Keratinocyte (primary cell): ENCODE measurements at regions not wholly inside any gene's neighbourhood (a gene's known extent, or its start where the extent isn't known, plus 50 kb on each side); places are given as distances from the start of the nearest gene placed in this dataset.

Experiments
- DNase-seq: peaks from one replicate; pipeline ENCODE4 v3.0.0-alpha.2; 2011; ENCODE audit warnings: low read depth, missing footprints, low spot score
- FAIRE-seq: peaks from 2 replicates; lab custom pipeline; 2011; peaks lifted over from hg19 to GRCh38; lab: Jason Lieb, UNC
- H2AFZ ChIP-seq: 2 replicates; pipeline ENCODE4 v1.6.0; 2012; ENCODE audit warnings: low read length, control low read depth, inconsistent platforms; ENCODE audit not compliant: control insufficient read depth
- H3K27ac ChIP-seq: 2 replicates; pipeline ENCODE4 v1.5.1; 2011; ENCODE audit warnings: low read length; ENCODE audit not compliant: control insufficient read depth, insufficient read depth
- H3K27me3 ChIP-seq: 3 replicates; pipeline ENCODE4 v1.6.0; 2011; ENCODE audit warnings: low read length; ENCODE audit not compliant: control insufficient read depth, insufficient read depth; ENCODE audit errors: extremely low read depth
- H3K36me3 ChIP-seq, 2 experiments: 2 replicates in 1 of 2; 3 replicates in 1 of 2; pipeline ENCODE4 v1.5.1; 2011; ENCODE audit warnings: low read length in 2 of 2, mild to moderate bottlenecking in 1 of 2; ENCODE audit not compliant: control insufficient read depth in 2 of 2, insufficient read depth in 2 of 2; ENCODE audit errors: extremely low read depth in 1 of 2
- H3K4me1 ChIP-seq: 3 replicates; pipeline ENCODE4 v1.5.1; 2011; ENCODE audit warnings: low read length; ENCODE audit not compliant: control insufficient read depth, insufficient read depth; ENCODE audit errors: extremely low read depth
- H3K4me2 ChIP-seq: 3 replicates; pipeline ENCODE4 v1.6.0; 2011; ENCODE audit warnings: low read depth, low read length; ENCODE audit not compliant: control insufficient read depth, insufficient read depth; ENCODE audit errors: extremely low read depth
- H3K4me3 ChIP-seq, 3 experiments: fragments of 200-600 bp in 1 of 3; sonication (generic) in 1 of 3; 2 replicates in 2 of 3; 3 replicates in 1 of 3; pipeline ENCODE4 v1.5.1; 2011 to 2016; ENCODE audit warnings: low read length in 3 of 3, mild to moderate bottlenecking in 3 of 3, control low read depth in 2 of 3, inconsistent platforms in 1 of 3, low read depth in 1 of 3, mixed read lengths in 1 of 3, mixed run types in 1 of 3, moderate library complexity in 1 of 3; ENCODE audit not compliant: control insufficient read depth in 2 of 3, insufficient read depth in 2 of 3; ENCODE audit errors: extremely low read depth in 1 of 3
- H3K79me2 ChIP-seq: 2 replicates; pipeline ENCODE4 v1.6.0; 2012; ENCODE audit warnings: low read length; ENCODE audit not compliant: control insufficient read depth, insufficient read depth
- H3K9ac ChIP-seq: 3 replicates; pipeline ENCODE4 v1.6.0; 2011; ENCODE audit warnings: low read length; ENCODE audit not compliant: control insufficient read depth, insufficient read depth; ENCODE audit errors: extremely low read depth
- H3K9me1 ChIP-seq: 3 replicates; pipeline ENCODE4 v1.6.0; 2011; ENCODE audit warnings: low read length; ENCODE audit not compliant: control insufficient read depth, insufficient read depth; ENCODE audit errors: extremely low read depth
- H3K9me3 ChIP-seq: 2 replicates; pipeline ENCODE4 v1.5.1; 2012; ENCODE audit warnings: low read depth, low read length; ENCODE audit not compliant: control insufficient read depth
- H4K20me1 ChIP-seq: 3 replicates; pipeline ENCODE4 v1.6.0; 2011; ENCODE audit warnings: low read length; ENCODE audit not compliant: control insufficient read depth, insufficient read depth; ENCODE audit errors: extremely low read depth
- EZH2 ChIP-seq: IDR thresholded peaks from one replicate; pipeline ENCODE4 v1.6.1; 2012; ENCODE audit warnings: inconsistent platforms, mild to moderate bottlenecking, low read length, moderate library complexity
- dilution Hi-C: fragments of 300-500 bp; cut with MboI; formaldehyde crosslinking; loops from one replicate; pipeline ENCODE4 v1.7.0; 2020; ENCODE audit warnings: low sequenced_read_pairs; ENCODE audit not compliant: extremely low pct_ligation_motif_present
- TF ChIP-seq, protein P1 (sequence below), 3 experiments: IDR thresholded peaks in 1 of 3; conservative IDR thresholded peaks in 1 of 3; optimal IDR thresholded peaks in 1 of 3; 2 replicates in 2 of 3; 3 replicates in 1 of 3; pipeline versions ENCODE3 to v1.5.1; 2011; ENCODE audit warnings: low read length in 3 of 3, mild to moderate bottlenecking in 3 of 3, moderate library complexity in 2 of 3, control low read depth in 1 of 3, inconsistent platforms in 1 of 3; ENCODE audit not compliant: insufficient read depth in 2 of 3; ENCODE audit errors: extremely low read depth in 1 of 3

DNA sequence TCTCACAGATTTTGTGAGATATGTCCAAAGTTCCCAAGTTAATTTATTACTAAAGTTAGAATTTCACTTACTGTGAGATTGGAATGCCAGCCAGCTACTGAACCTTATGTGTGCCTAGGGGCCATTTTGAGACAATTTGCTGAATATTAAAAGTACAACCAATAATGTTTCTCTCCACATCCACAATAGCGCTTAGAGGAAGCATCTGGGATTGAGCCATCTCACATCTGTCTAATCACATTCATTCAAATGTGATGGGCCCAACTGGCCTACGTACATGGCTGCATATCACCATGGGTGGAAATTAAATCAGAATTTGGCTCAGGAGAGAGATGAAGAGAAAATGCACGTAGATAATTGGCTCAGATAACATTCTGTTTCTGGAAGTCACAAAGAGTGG lies 1294.0 kb downstream of the AACS start:
- Histone ChIP-seq H3K79me2 (no peaks in the 10 kb centered on the region), H3K36me3 (no peaks in the 10 kb centered on the region), H3K27me3 (no peaks in the 10 kb centered on the region), H3K4me3 (no peak overlapping the region), H3K4me1 (no peaks in the 10 kb centered on the region), H2AFZ (no peak overlapping the region), H4K20me1 (no peaks in the 10 kb centered on the region), H3K9ac (no peak overlapping the region), H3K9me3 (no peaks in the 10 kb centered on the region), H3K27ac (no peak overlapping the region), H3K4me2 (no peak overlapping the region), H3K9me1 (no peaks in the 10 kb centered on the region)
- DNase-seq (no peak), FAIRE-seq (no peak)
- TF ChIP-seq, protein P1, sequence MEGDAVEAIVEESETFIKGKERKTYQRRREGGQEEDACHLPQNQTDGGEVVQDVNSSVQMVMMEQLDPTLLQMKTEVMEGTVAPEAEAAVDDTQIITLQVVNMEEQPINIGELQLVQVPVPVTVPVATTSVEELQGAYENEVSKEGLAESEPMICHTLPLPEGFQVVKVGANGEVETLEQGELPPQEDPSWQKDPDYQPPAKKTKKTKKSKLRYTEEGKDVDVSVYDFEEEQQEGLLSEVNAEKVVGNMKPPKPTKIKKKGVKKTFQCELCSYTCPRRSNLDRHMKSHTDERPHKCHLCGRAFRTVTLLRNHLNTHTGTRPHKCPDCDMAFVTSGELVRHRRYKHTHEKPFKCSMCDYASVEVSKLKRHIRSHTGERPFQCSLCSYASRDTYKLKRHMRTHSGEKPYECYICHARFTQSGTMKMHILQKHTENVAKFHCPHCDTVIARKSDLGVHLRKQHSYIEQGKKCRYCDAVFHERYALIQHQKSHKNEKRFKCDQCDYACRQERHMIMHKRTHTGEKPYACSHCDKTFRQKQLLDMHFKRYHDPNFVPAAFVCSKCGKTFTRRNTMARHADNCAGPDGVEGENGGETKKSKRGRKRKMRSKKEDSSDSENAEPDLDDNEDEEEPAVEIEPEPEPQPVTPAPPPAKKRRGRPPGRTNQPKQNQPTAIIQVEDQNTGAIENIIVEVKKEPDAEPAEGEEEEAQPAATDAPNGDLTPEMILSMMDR (optimal IDR thresholded peaks at IDR 0.05 in 1 of 3, IDR thresholded peaks at IDR 0.05 in 1 of 3, conservative IDR thresholded peaks at IDR 0.05 in 1 of 3; ENCODE audit: extremely low read depth in 1 of 3, insufficient read depth in 2 of 3, low read length in 3 of 3), result no peak
- no peak for TF ChIP-seq EZH2
- dilution Hi-C loops, result no loop called here

DNA sequence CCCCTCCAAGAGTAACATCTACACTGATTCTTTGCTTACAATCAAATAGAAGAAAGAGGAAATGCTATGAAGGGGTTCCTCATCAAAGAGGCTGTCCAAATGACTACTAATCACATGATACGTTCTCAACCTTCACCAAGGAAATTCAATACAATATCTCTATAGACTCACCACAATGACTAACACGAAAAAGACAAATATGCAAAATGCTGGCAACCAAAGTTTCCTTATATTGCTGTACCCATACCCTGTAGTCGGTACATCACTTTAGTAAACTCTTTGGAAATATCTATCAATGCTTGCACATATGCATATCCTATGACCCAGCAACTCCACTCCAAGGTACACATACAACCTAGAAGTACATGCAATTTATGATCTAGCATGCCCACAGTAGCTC lies 1296.6 kb downstream of the AACS start:
- dilution Hi-C loops, result no loop called here
- H3K9ac ChIP-seq, result no peak overlapping the region
- FAIRE-seq, result no peak
- H3K27ac ChIP-seq, result no peak overlapping the region
- no peaks in the 10 kb centered on the region for H3K9me3 ChIP-seq
- H3K4me3 ChIP-seq, result no peak overlapping the region
- no peaks in the 10 kb centered on the region for H3K9me1 ChIP-seq
- DNase-seq, result no peak
- H4K20me1 ChIP-seq, result no peaks in the 10 kb centered on the region
- no peak overlapping the region for H3K4me2 ChIP-seq
- H3K79me2 ChIP-seq, result no peaks in the 10 kb centered on the region
- H3K36me3 ChIP-seq, result no peaks in the 10 kb centered on the region
- TF ChIP-seq, protein P1 (optimal IDR thresholded peaks at IDR 0.05 in 1 of 3, IDR thresholded peaks at IDR 0.05 in 1 of 3, conservative IDR thresholded peaks at IDR 0.05 in 1 of 3; ENCODE audit: extremely low read depth in 1 of 3, insufficient read depth in 2 of 3, low read length in 3 of 3), result no peak
- no peak for TF ChIP-seq EZH2
- H3K4me1 ChIP-seq, result no peaks in the 10 kb centered on the region
- H2AFZ ChIP-seq, result no peak overlapping the region
- no peaks in the 10 kb centered on the region for H3K27me3 ChIP-seq
